NCI-H1694 (cell line): ENCODE measurements at regions not wholly inside any gene's neighbourhood (a gene's known extent, or its start where the extent isn't known, plus 50 kb on each side); places are given as distances from the start of the nearest gene placed in this dataset.
"Not testable (repeated sequence)": the region's sequence is repeated elsewhere in the genome, so short reads cannot be mapped to it uniquely, and the experiment has no call there.

Experiments used
- DNase-seq: peaks from one replicate; lab custom pipeline; 2025; lab: John Stamatoyannopoulos, UW

DNA sequence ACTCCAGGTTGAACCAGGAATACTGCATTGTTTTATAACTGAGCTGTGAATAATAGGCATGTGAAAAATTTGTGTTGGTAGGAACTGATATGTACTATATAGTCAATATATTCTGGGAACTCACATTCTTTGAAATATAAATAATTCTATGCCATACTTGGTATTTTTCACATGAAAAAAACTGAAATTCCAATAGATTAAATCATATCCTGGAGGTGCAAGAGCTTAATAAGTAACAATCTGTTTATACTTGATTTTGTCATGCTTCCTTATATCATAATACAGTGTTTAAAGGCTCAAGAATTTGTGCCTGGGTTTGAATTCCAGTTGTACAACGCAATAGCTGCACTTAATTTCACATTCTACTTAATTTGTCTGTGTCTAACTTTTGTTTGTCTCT lies 387.0 kb downstream of the USP25 start:
- DNase-seq: no peak

GRCh38 chr21:16117331-16117730 lies 387.5 kb downstream of the USP25 start:
- no peak for DNase-seq

GRCh38 chr21:16117851-16118590 lies 388.2 kb downstream of the USP25 start:
- no peak for DNase-seq

- DNase-seq: no peak
These were observed 394.8 kb downstream of the USP25 start for GRCh38 chr21:16124378-16125138.

DNA sequence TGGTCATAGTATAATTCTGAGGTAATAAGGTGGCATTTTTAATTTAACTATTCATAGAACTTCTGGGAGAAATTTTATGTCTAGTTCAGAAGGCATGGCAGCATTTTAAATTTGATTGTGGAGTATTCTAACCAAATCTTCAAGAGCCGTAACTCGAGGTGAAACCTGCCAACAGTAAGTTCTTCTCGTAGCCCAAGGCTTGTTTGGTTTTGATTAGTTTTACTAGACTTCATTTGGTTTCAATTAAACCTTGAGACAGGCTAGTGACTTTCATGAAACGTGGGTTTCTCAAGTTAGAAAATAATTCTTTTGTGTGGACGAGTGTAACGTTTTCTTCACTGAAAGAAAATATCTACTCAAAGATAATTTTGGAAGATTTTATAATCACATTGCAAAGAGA lies 395.5 kb downstream of the USP25 start:
- no peak for DNase-seq

DNA sequence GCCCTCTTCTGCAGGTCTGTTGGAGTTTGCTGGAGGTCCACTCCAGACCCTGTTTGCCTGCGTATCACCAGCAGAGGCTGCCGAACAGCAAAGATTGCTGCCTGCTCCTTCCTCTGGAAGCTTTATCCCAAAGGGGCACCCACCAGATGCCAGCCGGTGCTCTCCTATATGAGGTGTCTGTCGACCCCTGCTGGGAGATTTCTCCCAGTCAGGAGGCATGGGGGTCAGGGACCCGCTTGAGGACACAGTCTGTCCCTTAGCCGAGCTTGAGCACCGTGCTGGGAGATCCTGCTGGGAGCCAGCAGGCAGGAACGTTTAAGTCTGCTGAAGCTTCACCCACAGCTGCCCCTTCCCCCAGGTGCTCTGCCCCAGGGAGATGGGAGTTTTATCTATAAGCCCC lies 402.7 kb downstream of the USP25 start:
- not testable (repeated sequence) for DNase-seq

GRCh38 chr21:16133248-16133647 lies 403.5 kb downstream of the USP25 start:
- no peak for DNase-seq

- no peak for DNase-seq
These were observed 404.4 kb downstream of the USP25 start for GRCh38 chr21:16134134-16134533.

DNA sequence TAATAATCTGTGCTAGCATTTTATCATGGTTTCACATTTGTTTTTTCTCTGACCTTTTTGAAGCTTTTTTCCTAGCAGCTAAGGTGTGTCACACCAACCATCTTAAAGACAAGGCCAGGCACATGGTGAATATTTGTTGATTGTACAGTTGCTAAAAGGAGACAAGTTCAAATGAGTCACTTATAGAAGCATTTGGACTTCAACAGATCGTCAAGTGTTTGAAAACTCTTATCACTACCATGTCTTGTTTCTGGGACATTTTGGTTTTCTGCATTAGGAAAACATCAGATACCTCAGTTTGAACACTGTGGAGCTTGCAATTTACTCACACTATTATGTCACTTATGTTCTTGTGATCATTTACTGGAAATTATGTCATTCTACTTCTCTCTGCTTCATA lies 407.3 kb downstream of the USP25 start:
- DNase-seq: no peak

DNA sequence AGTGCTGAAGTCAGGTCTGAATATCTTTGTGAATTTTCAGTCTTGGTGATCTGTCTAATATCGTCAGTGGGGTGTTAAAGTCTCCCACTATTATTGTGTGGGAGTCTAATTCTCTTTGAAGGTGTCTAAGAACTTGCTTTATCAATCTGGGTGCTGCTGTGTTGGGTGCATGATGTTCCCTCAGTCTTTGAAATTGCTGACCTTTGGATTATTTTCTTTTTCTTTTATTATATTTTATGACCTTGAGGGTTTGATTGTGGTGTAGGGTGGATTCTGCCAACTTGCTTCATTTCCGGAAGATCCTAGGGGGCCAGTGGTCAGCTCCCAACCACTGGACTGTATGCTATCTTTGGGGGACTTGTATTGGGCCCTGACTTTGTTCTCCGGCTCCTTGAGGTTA lies 415.3 kb downstream of the USP25 start:
- no peak for DNase-seq

DNA sequence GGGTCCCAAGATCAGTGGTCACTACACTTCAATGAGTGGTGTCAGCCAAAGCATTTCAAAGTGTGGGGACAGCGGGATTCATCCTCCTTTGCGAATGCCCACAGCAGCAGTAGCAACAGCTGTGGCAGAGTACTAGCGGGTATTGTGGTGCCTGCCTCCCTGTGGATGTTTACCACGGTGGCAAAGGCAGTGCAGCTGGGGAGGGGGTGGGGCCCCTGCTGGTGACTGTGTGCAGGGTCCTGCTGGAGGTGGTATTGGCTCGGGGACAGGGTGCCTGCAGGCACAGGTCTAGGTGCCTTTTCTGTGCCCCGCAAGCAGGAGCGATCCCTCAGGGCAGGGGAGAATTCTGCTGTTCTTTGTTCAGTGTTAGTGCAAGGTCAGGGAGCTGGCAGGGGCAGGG lies 415.7 kb downstream of the USP25 start:
- no peak for DNase-seq

GRCh38 chr21:16154321-16154720 lies 424.5 kb downstream of the USP25 start:
- no peak for DNase-seq

DNA sequence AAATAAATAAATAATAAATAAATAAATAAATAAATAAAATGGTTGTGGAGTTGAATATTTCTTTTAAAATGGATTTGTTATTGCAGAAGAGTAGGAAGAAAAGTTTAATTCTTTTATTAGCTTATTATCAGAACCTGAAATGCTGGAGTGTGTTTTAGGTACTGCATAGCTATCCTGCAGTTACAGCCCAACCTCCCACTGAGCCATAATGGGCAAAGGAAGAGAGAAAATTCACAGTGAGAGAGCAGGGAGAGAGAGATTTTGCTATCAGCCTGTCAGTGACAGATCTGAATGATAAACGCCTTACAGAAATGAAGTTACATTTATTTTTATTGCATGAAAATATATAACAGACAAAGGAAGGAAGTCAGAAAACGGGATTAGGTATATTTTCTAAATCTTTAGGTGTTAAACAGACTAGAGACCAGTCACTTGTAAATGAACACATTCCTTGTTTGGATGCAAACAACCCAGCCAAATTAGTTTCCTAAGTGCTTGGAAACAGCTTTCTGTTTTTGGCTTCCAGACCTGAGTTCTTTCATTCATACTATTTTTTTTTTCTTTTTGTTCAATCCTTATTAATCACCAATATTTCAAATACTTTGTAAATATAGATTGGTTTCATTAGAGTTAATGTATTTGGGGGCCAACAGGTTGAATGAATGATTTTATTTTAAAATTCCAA lies 425.3 kb downstream of the USP25 start:
- DNase-seq: no peak

GRCh38 chr21:16156841-16157489 lies 427.2 kb downstream of the USP25 start:
- no peak for DNase-seq

GRCh38 chr21:16159213-16159970 lies 429.6 kb downstream of the USP25 start:
- no peak for DNase-seq

GRCh38 chr21:16159971-16160350 lies 430.2 kb downstream of the USP25 start:
- no peak for DNase-seq

- no peak for DNase-seq
These were observed 433.2 kb downstream of the USP25 start for GRCh38 chr21:16162953-16163352.

DNA sequence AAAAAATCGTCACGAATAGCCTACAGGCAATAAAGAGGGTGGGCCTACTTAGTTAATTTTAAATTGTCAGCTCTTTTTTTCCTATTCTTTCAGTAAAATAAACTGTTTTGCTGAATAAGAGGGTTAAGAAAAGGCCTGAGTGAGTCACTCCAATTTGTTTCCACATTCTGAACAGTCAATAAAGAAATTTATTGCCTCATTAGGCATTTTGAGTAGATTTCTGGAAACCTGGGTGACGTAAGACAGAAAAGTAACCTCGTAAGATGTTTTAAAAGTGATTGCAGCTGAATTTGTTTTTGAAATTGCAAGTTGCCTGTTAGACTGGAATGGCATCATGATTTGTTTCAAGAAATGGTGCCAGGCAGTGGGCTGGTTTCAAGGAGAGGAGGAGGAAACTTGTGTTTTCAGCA lies 439.3 kb downstream of the USP25 start:
- DNase-seq: no peak

DNA sequence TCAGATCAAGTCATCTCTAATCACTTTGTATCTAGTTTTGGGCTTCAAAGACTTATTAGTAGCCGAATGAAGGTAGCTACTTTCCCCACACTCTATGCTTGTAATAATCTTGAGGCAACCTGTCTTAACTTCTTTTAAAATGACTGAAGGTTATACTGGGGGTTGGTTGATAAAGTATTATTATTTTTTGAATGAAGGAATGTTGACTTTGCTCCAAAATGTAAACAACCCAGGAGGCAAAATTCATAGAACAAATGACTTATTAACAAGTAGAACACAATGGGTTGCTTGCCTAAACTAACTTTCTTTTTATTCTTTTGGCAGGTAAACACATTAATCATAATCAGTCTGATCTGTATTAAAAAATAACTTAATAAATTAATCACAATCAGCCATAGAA lies 440.0 kb downstream of the USP25 start:
- no peak for DNase-seq

GRCh38 chr21:16176570-16176969 lies 446.8 kb downstream of the USP25 start:
- DNase-seq: no peak

GRCh38 chr21:16177532-16177931 lies 447.8 kb downstream of the USP25 start:
- no peak for DNase-seq

DNA sequence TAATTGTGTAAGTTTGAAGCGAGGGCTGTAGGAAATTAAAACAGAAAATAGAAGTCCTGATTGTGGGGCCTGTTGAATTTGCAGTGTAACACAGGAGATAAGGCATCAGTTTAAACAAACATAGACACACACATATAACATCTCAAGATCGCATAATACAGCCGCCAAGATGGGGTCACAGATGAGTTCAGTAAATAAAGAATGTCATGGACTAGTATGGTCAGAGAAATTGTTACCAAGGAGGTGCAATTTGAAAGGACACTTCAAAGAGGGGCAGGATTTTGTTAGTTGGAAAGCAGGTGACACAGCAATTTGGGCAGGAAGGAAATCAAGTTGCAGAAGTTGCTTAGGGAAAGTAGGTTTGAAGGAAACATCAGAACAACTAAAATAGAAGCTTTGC lies 450.0 kb downstream of the USP25 start:
- DNase-seq: no peak
